RWPE2 (cell line): ENCODE measurements at regions not wholly inside any gene's neighbourhood (a gene's known extent, or its start where the extent isn't known, plus 50 kb on each side); places are given as distances from the start of the nearest gene placed in this dataset.
"Not testable (repeated sequence)": the region's sequence is repeated elsewhere in the genome, so short reads cannot be mapped to it uniquely, and the experiment has no call there.

ENCODE experiments used
- ATAC-seq: fragments of 200-7000 bp; cut with Tn5 transposase; 3 replicates; pipeline ENCODE4 v1.9.1; 2021; ENCODE audit warnings: low read depth
- DNase-seq: peaks from one replicate; pipeline ENCODE4 v3.0.0-alpha.2; 2020; ENCODE audit warnings: low spot score
- H3K27ac ChIP-seq: fragments of 450-650 bp; 2 replicates; pipeline ENCODE4 v1.5.1; 2017; ENCODE audit warnings: mild to moderate bottlenecking; ENCODE audit not compliant: poor library complexity, severe bottlenecking
- H3K27me3 ChIP-seq: fragments of 250-450 bp; sonication (Bioruptor Pico); 2 replicates; pipeline ENCODE4 v1.5.1; 2021; ENCODE audit warnings: mild to moderate bottlenecking, moderate library complexity; ENCODE audit not compliant: insufficient read depth, poor library complexity, severe bottlenecking
- H3K36me3 ChIP-seq: fragments of 250-450 bp; sonication (Bioruptor Pico); 2 replicates; pipeline ENCODE4 v1.5.1; 2020; ENCODE audit warnings: low read depth, mild to moderate bottlenecking, moderate library complexity
- H3K4me1 ChIP-seq: fragments of 250-450 bp; sonication (Bioruptor Pico); 2 replicates; pipeline ENCODE4 v1.5.1; 2021; ENCODE audit warnings: mild to moderate bottlenecking, moderate library complexity; ENCODE audit not compliant: insufficient read depth, poor library complexity, severe bottlenecking
- H3K4me3 ChIP-seq: fragments of 250-450 bp; sonication (Bioruptor Pico); 2 replicates; pipeline ENCODE4 v1.5.1; 2021; ENCODE audit warnings: mild to moderate bottlenecking, moderate library complexity; ENCODE audit not compliant: severe bottlenecking
- H3K9me3 ChIP-seq: fragments of 250-450 bp; sonication (Bioruptor Pico); 2 replicates; pipeline ENCODE4 v1.5.1; 2021; ENCODE audit warnings: mild to moderate bottlenecking, moderate library complexity; ENCODE audit not compliant: severe bottlenecking
- TF ChIP-seq, protein P1 (sequence below): fragments of 450-650 bp; IDR thresholded peaks from one replicate; pipeline ENCODE4 v1.5.1; 2017; ENCODE audit warnings: mild to moderate bottlenecking, moderate library complexity; ENCODE audit not compliant: poor library complexity, severe bottlenecking

DNA sequence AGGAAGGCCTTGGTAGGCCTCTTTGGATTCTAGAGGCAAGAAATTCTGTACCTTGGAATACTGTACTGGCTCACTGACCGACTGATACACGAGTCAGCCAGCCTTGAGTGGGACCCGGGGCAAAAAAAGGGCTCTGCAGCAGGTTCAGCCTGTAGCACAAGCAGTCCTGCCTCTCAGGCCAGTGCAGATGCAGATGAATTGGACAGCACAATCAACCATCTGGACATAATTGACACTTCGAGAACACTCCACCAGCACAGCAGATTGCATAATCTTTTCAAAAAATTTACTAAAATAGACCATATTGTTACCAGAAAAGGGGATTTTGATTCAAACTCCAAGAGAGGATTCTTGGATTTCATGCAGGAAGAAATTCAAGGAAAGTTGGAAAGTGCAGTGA, 241.6 kb downstream of the RPIA start:
- Histone ChIP-seq H3K27me3 (peaks cover 18% of the 10 kb centered on the region), H3K4me1 (no peaks in the 10 kb centered on the region), H3K27ac (no peak overlapping the region), H3K9me3 (no peaks in the 10 kb centered on the region), H3K4me3 (no peak overlapping the region), H3K36me3 (no peaks in the 10 kb centered on the region)
- TF ChIP-seq, protein P1, sequence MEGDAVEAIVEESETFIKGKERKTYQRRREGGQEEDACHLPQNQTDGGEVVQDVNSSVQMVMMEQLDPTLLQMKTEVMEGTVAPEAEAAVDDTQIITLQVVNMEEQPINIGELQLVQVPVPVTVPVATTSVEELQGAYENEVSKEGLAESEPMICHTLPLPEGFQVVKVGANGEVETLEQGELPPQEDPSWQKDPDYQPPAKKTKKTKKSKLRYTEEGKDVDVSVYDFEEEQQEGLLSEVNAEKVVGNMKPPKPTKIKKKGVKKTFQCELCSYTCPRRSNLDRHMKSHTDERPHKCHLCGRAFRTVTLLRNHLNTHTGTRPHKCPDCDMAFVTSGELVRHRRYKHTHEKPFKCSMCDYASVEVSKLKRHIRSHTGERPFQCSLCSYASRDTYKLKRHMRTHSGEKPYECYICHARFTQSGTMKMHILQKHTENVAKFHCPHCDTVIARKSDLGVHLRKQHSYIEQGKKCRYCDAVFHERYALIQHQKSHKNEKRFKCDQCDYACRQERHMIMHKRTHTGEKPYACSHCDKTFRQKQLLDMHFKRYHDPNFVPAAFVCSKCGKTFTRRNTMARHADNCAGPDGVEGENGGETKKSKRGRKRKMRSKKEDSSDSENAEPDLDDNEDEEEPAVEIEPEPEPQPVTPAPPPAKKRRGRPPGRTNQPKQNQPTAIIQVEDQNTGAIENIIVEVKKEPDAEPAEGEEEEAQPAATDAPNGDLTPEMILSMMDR: no peak
- DNase-seq (no peak), ATAC-seq (no peak)

DNA sequence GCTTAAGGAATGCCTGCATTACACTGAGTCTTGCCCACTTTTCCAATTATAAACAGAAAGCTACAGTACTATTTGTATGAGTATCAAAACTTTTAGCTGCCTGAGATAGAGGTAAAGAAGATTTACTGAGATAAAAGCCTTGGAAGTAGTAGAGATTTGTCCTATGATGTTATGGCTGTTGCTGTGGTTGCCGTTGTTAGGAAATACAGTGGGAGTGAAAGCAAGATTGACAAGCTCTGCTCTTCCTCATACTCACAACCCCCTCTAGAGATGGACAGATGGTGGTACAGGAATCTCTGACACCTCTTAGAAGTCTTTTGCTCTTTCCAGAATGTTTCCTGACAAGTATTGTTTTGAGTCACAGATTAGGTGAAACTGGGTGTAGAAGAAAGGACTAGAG, 242.5 kb downstream of the RPIA start:
- H3K4me1 ChIP-seq: no peaks in the 10 kb centered on the region
- H3K4me3 ChIP-seq: no peak overlapping the region
- TF ChIP-seq, protein P1: no peak
- DNase-seq: no peak
- peaks cover 15% of the 10 kb centered on the region for H3K27me3 ChIP-seq
- no peak overlapping the region for H3K27ac ChIP-seq
- no peaks in the 10 kb centered on the region for H3K9me3 ChIP-seq
- ATAC-seq: no peak
- no peaks in the 10 kb centered on the region for H3K36me3 ChIP-seq

DNA sequence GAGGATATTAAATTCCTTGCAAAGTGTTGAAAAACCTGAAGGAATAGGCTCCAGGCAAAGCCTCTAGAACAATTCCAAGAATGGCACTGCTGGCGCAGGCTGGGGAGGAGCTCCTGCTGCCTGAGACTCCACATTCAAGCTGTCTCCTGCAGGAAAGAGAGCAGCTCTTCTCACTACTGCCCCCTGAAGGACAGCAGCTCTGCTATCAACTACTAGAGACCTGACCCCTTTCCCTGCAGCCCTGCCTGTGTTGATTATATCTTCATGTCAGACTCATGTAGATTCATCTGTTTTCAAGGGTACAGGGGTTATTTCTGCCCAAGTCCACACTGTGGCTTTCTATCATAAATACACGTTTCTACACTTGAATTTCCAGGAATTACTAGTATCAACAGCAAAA, 249.7 kb downstream of the RPIA start:
- not testable (repeated sequence) for H3K27ac ChIP-seq, DNase-seq, ATAC-seq, H3K9me3 ChIP-seq, H3K27me3 ChIP-seq, H3K4me3 ChIP-seq, H3K4me1 ChIP-seq, H3K36me3 ChIP-seq

DNA sequence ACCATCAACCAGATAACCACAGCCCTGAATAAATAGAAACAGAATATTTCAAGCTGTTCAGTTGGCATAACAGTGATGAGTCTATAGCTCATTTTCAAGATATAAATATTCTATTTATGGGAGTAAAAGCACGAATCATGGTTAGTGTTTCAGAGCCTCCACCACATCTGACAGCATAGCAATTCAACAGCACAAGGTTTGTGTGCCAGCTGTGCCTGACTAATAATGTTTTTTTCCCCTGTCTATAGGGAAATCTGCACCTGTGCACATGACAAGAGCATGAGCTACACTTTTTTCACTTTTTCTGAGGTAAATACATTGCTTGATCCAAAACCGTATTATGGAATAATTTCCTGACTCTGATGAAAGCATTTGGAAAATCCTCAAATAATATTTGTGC, 251.3 kb downstream of the RPIA start:
- TF ChIP-seq, protein P1: no peak
- no peak overlapping the region for H3K4me3 ChIP-seq
- H3K36me3 ChIP-seq: no peaks in the 10 kb centered on the region
- H3K4me1 ChIP-seq: no peaks in the 10 kb centered on the region
- no peak for ATAC-seq
- H3K27ac ChIP-seq: no peak overlapping the region
- no peaks in the 10 kb centered on the region for H3K9me3 ChIP-seq
- no peak for DNase-seq
- H3K27me3 ChIP-seq: no peaks in the 10 kb centered on the region

DNA sequence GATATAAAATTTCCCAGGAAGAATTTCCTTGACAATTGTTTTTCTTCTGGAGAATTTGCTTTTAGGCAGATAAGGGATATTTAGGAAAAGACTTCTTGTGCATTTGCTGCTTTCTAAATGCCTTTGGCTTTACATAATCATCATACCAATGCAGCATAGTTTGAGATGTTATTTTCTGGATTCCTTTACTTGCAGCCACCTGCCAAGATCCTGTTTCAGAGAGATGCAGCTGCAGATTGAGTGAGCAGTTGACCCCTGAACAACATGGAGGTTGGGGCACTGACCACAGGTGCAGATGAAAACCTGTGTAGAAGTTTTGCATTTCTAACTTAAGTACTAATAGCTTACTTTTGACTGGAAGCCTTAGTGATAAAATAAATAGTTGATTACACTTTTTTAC, 257.9 kb downstream of the RPIA start:
- Histone ChIP-seq H3K4me1 (no peaks in the 10 kb centered on the region), H3K4me3 (no peak overlapping the region), H3K27me3 (no peaks in the 10 kb centered on the region), H3K36me3 (no peaks in the 10 kb centered on the region), H3K9me3 (no peaks in the 10 kb centered on the region), H3K27ac (no peak overlapping the region)
- ATAC-seq (no peak), DNase-seq (no peak)
- TF ChIP-seq, protein P1: no peak
